HG03196 (cell line): ENCODE measurements at regions not wholly inside any gene's neighbourhood (a gene's known extent, or its start where the extent isn't known, plus 50 kb on each side); places are given as distances from the start of the nearest gene placed in this dataset.
"Not testable (repeated sequence)": the region's sequence is repeated elsewhere in the genome, so short reads cannot be mapped to it uniquely, and the experiment has no call there.

Experiments used
- ATAC-seq: cut with Tn5 transposase; IDR thresholded peaks from one replicate; pipeline ENCODE4 v1.9.1; 2021; ENCODE audit not compliant: unreplicated experiment

DNA sequence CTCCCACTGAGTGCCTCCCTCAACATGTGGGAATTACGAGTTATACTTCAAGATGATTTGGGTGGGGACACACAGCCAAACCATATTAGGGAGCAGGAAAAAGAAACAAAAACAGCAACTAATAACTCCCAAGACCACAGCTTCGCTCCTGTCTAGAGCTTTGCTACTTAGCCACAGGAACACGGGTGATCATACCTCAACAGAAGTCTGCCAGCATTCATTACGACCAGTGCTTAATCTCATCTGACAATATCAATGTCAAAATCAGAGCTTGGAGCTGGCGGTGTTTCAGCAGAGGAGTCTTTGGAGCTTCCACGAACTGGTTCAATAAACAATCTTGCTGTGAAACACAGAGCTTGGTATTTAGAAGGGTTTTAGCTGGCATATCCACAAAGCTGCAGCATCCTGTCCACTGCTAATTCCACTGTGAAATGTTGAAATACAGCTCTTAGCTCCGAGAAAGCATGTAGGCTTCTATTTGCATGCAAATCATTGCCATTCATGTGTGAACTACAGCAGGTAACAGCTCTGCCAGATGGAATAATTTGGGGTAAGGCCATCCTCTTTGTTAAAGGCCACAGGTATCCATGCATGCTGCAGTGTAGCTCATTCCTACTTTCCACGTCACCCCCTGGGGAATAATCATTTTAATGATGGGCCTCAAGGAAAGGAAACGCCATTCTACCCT lies 128.4 kb upstream of the GOT2 start:
- no peak for ATAC-seq

DNA sequence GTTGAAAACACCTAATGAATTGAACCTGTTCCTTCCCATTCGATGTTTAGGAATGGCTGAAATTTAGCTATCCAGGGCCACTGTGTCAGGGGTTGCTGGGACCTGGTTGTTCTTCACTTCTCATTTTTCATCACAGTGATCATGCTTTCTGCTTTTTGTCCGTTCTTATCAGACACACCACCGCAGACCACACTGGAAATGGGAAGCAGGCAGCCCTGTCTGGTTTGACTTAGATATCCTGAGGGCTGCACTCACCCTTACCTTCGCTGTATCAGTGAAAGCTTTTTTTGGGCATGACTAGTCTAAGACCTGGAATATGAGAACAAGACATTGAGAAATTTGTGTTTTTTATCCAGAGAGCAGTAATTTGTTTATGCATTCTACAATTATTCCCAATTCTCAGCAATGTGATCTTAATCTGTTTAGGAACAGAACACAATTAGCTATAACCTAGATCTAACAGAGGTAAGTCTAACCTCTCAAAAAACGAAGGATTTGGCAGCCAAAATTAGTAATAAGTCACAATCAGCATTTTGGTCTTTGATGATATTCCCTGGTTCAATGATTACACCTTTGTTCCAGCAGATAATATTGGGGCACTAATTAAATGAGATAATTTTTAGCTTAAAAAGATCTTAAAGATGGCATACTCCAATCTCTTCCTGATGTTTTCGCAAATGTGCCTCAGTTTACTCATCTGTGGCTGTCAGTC lies 126.0 kb upstream of the GOT2 start:
- ATAC-seq: no peak

DNA sequence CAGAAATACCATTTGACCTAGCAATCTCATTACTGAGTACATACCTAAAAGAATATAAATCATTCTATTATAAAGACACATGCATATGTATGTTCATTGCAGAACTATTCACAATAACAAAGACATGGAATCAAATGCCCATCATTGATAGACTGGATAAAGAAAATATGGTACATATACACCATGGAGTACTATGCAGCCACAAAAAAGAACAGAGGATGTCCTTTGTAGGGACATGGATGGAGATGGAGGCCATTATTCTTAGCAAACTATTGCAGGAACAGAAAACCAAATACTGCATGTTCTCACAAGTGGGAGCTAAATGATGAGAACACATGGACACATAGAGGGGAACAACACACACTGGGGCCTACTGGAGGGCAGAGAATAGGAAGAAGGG lies 124.5 kb upstream of the GOT2 start:
- ATAC-seq: not testable (repeated sequence)

DNA sequence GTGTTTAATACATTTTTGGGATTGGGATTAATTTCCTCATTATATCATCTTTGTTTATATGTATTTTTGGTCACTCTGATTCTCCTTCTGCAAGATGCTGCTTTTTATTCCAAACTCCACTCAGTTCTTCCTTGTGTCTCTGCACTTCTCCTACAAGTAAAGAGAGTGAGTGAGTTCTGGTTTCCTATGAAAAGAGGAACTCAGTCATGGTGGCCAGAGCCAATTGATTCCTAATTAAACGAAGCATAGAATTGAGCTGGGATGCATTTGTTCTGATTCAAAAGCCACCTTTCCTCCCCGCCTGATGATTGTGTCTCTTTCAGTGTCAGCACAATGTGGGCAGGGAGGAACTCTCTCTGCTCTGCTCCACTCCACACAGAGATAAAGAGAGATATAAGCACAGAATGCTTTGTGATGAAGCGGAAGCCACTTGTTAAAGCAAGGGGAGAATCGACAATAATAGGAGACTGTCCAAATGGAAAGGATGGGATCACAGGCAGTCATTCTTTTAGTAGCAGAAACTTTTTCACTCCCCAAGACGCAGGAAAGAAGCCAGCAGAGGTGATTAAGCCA lies 121.3 kb upstream of the GOT2 start:
- no peak for ATAC-seq

DNA sequence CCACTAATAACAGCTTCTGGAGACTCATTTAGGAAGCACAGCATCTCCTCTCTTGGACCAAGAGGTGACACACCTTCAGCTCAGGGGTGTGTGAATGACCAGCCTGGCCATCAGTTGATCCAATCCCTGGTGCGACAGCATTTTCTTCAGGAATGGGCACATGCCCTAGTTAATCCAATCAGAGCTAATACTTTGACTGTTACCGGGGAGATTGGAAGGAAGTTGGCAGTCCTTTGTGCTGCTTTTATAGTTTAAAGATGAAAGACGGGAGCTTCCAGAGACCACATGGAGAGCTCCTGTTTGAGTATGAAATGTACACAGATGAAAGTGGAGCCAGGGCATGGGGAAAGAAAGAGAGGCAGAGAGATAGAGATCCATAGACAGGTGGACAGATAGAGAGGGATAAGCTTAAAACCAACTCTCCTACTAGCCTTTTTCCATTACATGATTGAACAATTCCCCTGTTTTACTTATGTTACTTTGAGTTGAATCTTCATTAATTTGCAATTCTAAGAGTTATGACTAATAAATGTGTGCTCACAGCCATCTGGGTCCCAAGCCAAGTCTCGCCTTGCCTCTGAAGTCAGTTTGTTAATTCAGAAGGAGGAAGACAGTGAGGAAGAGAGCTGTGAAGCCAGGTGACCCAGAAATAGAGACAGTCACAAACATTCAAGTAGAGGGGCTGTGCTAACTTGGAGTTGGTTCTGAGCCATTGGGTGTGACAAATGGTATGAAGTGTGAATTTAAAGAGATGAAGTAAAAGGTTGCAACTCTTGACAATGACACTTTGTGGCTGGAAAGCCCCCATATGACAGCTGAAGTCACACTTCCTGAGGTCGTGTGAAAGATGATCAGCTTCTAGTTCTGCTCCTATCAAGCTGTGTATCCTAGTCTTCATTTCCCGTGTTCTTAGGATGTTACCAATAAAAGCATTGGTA lies 120.0 kb upstream of the GOT2 start:
- ATAC-seq: peak; percentile 70

DNA sequence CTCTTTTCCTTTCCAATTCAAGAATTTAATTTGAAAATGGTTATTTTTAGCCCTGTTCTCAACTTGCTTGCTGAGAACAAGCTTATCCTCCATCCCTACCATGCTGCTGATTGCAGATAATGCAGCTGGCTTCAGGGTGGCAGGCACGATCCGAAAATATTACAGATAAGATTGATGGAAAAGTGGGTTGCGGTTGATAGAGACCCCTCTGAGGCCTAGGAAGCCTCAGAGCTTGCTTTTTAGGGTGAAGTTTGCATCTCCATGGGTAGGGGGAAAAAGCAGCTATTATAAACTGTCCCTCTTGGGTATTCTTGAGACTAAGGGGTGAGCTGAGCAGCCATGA lies 116.5 kb upstream of the GOT2 start:
- ATAC-seq: no peak

DNA sequence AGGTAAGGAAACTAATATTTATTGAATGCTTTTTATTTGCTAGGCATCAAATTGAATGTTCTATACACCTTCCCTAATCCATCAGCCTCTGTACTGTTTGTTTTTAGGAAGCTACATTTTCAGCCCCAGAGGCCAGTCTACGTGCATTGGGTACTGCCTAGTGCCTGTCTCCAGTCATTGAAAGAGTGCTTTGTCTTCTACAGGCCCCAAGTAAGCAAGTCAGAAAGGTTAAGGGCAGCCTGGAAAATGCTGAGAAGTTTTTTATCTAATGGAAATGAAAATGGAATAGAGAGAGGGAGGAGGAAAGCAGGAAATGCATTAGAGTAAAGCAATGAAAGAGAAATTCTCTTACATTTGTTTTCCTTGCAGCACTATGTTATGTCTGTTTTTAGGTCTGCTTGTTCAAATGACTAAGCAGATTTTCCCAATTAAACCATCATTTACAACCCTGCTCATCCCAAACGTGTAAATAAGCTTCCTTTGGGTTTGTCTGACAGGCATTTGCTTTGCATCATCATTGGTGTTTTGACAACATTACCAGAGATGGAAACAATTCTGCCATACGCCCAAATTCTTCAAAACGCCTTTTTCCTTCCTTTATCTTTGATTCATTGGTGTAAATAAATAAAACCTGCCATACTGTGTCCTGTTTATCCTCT lies 116.0 kb upstream of the GOT2 start:
- ATAC-seq: no peak

DNA sequence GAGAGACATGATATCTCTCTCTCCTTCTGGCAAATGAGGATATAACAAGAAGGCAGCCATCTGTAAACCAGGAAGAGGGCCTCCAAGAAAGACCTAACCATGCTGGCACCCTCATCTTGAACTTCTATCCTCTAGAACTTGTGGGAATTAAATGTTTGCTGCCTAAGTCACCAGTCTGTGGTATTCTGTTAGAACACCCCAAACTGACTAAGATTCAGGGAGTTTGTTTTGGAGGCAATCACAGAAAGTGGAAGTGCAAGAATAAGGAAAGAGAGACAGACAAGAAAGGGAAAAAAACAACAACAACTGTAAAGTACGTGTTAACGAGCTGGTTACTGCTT lies 114.5 kb upstream of the GOT2 start:
- no peak for ATAC-seq

DNA sequence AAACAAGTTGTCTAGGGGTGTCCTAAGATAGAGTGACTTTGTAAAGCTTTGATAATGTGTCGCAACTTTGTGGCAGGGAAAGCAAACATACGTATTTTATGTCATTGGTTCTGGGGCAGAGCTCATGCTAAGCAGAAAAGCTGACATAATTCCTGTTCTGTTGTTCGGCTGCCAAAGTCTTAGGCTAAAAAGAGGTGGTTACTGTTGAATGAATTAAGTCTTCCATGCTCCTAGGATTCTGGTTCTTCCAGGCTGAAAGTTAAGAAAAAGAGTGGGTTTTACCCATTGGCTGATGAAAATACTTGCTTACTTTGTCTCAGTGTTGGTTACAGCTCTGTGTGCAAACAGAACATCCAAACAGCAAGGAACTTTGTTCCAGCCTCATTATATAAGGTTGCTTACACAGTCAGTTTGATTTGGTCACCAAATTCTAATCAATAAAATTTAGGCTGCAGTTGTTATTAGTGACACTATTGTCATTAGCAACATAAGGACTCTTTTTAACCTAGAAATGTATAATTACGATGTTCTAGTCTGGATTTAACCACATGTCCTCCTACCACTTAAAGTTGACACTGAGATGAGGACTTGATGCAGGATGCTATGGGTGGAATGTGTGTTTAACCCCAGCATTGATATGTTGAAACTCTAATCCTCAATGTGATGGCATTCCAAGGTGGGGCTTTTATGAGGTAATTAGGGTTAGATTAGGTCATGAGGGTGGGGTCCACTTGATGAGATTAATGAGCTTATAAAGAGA lies 114.0 kb upstream of the GOT2 start:
- no peak for ATAC-seq

DNA sequence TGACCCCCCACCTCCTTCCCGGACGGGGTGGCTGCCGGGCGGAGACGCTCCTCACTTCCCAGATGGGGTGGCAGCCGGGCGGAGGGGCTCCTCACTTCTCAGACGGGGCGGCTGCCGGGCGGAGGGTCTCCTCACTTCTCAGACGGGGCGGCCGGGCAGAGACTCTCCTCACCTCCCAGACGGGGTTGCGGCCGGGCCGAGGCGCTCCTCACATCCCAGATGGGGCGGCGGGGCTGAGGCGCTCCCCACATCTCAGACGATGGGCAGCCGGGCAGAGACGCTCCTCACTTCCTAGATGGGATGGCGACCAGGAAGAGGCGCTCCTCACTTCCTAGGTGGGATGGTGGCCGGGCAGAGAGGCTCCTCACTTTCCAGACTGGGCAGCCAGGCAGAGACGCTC lies 112.1 kb upstream of the GOT2 start:
- ATAC-seq: not testable (repeated sequence)

DNA sequence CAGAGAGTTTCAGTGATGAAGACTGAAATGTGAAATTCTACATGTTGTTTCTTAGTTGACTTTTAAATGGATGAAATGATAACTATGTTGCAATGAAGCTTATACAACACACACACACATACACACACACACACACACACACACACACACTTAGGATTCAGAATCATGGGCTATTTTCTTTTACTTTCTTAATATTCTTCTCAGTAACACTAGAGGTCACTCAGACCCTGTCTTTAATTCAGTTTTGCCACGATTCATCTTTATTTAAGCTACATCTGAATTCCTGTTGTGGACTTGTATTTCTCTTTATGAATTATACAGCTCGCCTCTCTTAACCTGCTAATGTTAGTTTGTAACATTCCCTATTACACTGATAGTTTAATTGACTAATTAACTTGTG lies 109.6 kb upstream of the GOT2 start:
- no peak for ATAC-seq

DNA sequence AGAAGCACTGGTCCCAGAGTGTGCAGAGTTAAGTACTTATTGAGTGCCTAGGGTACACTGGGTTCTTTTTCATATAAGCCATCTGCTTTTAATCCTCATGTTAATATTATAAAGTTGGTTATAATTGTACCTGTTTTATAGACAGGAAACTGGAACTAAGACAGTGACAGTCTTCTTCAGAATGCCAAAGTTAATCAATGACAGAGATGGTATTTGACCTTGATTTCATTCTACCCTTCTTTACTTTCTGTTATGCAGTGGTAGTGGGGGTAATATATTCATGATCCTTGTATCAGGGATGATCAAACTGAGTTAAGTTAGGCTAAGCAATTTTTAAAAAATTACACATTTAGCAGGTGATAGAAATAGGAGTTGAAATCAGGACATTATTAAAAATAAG lies 108.6 kb upstream of the GOT2 start:
- peak; percentile 62 for ATAC-seq

DNA sequence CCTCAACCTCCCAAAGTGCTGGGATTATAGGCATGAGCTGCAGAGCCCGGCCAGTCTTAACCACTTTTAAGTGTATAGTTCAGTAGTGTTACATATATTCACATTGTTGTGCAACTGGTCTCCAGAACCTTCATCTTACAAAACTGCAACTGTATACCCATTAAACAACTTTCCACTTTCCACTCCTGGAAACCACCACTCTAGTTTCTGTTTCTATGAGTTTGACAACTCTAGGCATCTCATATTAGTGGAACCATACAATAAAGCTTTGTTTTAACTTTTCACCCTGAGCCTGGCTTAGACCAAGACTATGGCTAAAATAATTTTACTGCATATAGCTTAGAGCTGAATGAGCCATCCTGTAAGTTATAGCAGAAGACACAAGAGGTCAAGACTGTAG lies 108.0 kb upstream of the GOT2 start:
- ATAC-seq: peak; percentile 72

DNA sequence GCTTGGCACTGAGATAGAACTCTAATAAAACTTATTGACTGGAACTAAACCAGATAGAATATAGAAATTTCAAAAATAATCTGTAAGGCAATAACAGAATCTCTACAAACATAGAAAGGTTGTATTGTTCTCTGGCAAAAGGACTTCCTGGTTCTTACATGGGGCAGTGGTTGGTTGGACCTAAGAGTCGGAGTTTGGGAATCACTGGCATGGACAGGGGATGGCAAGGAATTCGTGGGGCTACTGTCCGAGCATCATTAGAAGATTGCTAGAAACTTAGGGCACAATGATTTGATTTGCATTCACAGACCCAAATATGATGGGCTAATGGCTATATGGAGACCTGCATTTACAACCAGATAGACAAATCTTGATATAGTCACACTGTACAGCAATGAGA lies 103.8 kb upstream of the GOT2 start:
- no peak for ATAC-seq

DNA sequence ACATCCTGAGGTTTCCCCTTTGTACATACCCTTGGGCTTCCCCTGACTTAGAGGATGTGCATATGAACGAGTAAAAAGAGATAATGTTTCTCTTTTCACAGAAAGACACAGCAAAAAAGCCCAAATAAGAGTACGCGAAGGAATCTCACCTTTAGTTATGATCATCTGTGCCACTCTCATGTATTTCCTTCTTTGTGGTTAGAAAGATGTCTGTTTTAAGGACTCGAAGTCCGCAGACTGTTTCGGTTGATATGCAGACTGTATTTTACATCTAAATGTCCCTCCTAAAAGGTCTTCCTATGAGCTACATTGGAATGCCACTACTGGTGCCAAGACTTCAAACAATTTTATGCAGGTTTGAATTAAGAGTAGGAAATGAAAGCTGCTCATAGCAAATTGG lies 102.3 kb upstream of the GOT2 start:
- no peak for ATAC-seq

DNA sequence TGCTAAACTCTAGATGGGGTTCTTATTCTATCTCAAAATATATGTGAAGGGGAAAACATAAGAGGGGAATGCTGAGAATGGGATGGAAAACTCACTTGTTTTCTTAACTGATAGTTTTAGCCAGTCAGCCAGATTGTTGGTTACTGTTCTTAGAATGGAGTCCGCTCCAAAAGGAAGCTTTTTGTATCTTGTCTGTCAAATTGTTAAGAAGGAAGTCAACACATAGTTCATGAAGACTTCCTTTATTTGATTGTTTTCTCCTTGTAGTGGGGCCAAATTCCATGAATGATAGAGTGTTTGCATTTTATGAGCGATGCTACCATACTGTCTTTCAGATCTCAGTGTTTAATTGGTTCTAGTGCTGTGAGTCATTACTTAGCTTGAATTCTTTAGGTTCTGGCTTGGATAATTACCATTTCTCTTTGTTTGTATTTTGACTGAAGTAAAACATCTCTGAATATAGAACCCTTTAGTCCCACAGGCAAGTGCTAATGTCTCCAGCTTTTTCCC lies 98.3 kb upstream of the GOT2 start:
- ATAC-seq: no peak

DNA sequence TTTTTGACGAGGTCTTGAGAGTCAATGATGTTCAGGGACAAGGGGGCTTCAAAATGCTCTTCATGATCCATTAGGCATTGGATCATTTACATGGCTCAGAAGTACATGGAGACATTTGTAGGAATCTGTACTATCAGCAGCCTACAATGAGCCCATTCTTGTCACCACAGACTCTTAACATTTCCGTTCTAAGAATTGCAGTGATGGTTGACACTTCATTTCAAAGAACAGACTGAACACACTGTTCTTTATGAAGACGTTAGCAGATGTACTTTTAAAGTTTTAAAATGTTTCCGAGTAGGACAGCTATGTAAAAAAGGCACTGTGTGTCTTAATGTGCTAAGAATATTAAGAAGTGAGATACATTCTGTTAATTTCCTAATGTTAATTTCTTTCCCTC lies 97.3 kb upstream of the GOT2 start:
- ATAC-seq: no peak

DNA sequence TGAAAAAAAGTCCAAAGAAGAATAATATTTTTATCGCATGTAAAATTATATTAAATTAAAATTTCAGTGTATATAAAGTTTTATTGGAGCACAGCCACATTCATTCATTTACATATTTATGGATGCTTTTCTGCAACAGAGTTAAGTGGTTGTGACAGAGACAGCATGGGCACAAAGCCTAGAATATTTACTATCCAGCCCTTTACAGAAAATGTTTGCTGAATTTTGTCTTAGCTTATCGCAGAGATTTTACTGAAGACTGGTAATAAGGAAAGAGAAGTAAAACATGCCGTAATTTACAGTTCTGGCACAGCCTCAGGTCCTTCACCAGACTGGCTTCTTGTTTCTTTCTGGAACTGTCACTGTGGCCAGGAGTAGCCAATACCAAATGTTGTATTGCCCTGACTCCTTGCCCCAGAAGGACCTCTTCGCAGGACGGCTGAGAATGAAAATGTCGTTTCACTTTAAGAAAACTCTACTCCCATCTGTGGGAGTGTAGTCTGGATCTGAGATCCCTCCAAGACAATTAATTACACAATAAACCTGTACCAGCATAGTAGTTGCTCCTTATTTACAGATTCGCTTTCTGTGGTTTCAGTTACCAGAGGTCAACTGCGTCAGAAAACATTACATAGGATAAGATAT lies 94.9 kb upstream of the GOT2 start:
- no peak for ATAC-seq

DNA sequence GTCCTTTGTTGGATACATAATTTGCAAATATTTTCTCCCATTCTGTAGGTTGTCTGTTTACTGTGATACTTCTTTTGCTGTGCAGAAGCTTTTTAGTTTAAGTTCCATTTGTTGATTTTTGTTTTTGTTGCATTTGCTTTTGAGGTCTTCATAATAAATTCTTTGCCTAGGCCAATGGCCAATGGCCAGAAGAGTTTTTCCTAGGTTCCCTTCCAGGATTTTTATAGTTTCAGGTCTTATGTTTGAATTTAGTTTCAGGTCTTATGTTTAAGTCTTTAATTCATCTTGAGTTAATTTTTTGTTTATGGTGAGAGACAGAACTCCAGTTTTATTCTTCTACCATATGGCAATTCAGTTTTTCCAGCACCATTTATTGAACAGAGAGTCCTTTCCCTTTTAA lies 90.1 kb upstream of the GOT2 start:
- ATAC-seq: no peak

DNA sequence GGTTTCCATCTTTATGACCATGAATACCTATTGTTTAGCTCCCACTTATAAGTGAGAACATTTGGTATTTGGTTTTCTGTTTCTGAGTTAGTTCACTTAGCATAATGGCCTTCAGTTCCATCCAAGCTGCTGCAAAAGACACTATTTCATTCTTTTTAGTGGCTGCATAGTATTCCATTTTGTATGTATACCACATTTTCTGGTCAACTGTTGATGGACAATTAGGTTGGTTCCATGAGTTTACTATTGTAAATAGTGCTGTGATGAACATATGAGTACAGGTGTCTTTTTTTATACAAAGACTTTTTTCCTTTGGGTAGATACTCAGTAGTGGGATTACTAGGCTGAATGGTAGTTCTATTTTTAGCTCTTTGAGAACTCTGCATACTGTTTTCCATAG lies 87.8 kb upstream of the GOT2 start:
- ATAC-seq: no peak
